ENCODE measurements at regions not wholly inside any gene's neighbourhood (a gene's known extent, or its start where the extent isn't known, plus 50 kb on each side); places are given as distances from the start of the nearest gene placed in this dataset.

DNA sequence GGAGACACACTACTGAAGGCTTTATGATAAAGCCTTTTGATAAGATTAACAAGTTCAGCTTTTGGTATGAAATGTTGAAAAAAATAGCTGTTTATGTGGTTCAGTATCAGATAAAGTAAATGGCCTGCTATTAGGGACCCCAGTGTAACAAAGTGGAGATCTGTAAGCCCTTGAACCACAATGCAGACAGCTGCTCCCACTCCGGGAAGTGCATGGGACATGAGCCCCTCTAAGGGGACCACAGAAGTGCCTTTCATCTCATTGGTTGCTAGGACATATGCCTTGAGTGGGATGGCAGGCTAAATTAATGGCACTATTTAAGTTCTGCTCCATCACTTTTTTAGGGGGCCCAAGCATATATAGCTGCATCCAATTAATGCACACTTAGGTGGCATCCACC is 167.6 kb upstream of the SOX11 start:
- peaks cover 0 to 6% (median 0%) of the 10 kb centered on the region in 9 donors for H3K9me3 Mint-ChIP-seq
- peaks cover 0 to 3% (median 0%) of the 10 kb centered on the region in 5 donors for H3K27me3 Mint-ChIP-seq
- H3K4me1 Mint-ChIP-seq: no peaks in the 10 kb centered on the region
- no peak overlapping the region for H3K27ac Mint-ChIP-seq
- no peaks in the 10 kb centered on the region for H3K36me3 Mint-ChIP-seq
- POLR2A ChIA-PET: no interaction called here
- DNase-seq (no peak), ATAC-seq (no peak)
- H3K4me3 Mint-ChIP-seq: no peak overlapping the region

DNA sequence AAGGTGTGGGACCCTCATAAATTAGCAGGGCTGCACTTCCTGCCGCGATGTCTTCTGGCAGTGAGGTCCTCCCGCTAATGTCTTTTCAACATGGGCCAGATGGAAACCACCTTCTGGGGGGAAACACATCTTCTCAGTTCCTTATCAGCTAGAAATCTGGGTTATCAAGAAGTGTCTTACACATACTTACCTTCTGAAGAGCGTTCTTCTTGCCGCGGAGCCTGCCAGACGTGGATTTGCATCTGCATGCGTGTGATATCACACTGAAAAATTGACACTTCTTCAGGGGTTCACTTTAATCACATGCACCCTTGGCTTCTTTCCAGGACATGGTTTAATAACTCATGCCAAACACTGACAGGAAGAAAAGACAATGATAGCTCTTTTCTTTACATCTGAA is 163.5 kb upstream of the SOX11 start:
- Mint-ChIP-seq H3K4me1 (no peaks in the 10 kb centered on the region), H3K27me3 (peaks cover 0 to 7% (median 0%) of the 10 kb centered on the region in 5 donors), H3K9me3 (peaks cover 0 to 6% (median 0%) of the 10 kb centered on the region in 9 donors), H3K27ac (no peak overlapping the region), H3K36me3 (no peaks in the 10 kb centered on the region), H3K4me3 (no peak overlapping the region)
- ATAC-seq (no peak), DNase-seq (no peak)
- POLR2A ChIA-PET: no interaction called here

DNA sequence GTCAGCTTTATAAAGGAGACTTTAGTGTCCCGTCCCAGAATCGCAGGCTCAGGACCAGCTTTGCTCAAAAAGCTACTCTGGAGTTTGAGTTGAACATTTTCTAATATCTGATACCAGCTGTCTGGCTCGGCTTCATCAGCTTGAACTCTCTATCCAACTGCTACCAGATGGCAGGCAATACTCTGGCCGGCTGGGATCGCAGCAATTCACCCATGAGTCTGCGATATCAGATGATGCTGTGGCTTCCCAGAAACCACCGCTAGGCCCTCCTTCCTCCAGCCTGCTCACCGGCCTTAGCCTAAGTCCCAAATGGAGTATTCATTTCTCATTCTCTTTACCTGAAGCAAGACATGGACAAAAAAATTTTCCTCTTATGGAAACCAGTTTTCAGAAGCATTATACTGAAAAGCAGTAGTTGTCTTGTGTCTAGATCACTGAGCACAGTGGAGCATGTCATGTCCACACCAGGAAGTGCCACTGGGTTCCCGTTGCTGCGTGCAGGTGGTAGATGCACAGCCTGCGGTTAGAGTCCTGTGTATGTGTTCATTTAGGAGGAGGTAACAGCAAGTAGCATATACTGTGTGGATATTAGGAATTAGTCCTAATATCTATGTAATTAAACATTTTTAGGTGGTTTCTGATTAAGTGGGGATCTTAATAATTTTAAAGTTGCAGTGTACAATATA is 162.0 kb upstream of the SOX11 start:
- Mint-ChIP-seq H3K27ac (no peak overlapping the region), H3K9me3 (peaks cover 0 to 6% (median 0%) of the 10 kb centered on the region in 9 donors), H3K4me3 (no peak overlapping the region), H3K4me1 (no peaks in the 10 kb centered on the region), H3K27me3 (peaks cover 0 to 7% (median 0%) of the 10 kb centered on the region in 5 donors), H3K36me3 (no peaks in the 10 kb centered on the region)
- POLR2A ChIA-PET: no interaction called here
- ATAC-seq: no peak
- DNase-seq: no peak

DNA sequence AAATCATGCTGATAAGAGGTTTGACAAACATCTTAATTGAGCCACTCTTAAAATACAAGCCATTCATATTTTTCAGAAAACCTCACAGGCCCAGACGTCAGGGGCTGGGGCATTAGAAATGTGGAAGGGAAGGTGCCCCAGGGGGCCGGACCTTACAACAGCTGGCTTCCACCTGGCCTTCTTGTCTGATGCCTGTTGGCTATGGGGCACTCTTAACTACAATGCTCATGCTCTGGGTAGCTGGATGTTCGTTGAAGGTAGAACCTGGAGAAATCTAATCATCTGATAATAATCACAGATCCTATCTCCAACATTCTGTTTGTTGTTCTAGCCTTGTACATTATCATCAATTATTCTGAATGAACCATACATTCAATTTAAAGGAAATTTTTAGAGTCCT is 156.9 kb upstream of the SOX11 start:
- POLR2A ChIA-PET: no interaction called here
- ATAC-seq (no peak), DNase-seq (no peak)
- Mint-ChIP-seq H3K27ac (no peak overlapping the region), H3K4me1 (peaks cover 0 to 2% (median 0%) of the 10 kb centered on the region in 4 donors), H3K27me3 (peaks cover 0 to 5% (median 2%) of the 10 kb centered on the region in 5 donors), H3K9me3 (peaks cover 0 to 11% (median 4%) of the 10 kb centered on the region in 9 donors), H3K4me3 (no peak overlapping the region), H3K36me3 (peaks cover 0 to 5% (median 0%) of the 10 kb centered on the region in 3 donors)

DNA sequence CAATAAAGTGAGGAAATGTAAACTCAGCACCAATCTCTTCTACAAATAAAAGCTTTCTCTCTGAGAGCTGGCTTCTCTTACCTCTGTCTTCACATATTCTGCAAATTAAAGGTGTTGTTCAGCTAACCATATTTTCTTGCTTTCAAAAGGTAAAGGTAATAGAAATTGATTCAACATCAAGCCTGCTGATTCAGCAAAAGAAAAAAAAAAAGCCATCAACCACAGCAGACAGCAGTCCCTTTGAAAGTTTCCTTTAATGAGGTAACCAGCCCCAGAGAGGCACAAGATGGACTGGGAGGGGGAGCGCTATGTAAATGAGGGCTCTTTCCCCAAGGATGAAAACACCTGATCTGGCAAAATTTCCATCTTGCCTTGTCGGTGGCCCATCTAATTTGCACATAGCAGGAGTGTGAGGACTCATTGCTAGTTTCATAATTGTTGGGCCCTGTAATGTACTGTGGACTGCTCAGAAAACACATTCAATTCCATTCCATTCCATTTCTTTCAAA is 154.9 kb upstream of the SOX11 start:
- DNase-seq (no peak), ATAC-seq (no peak)
- POLR2A ChIA-PET: interaction anchor here (0.7 kb wide), 1 partner anchor 329 kb away, joined by 4 read pairs; no protein-coding TSS in a partner anchor
- peaks cover 0 to 11% (median 4%) of the 10 kb centered on the region in 9 donors for H3K9me3 Mint-ChIP-seq
- peaks cover 0 to 5% (median 2%) of the 10 kb centered on the region in 5 donors for H3K27me3 Mint-ChIP-seq
- peaks cover 0 to 2% (median 0%) of the 10 kb centered on the region in 4 donors for H3K4me1 Mint-ChIP-seq
- peaks cover 0 to 5% (median 0%) of the 10 kb centered on the region in 3 donors for H3K36me3 Mint-ChIP-seq
- no peak overlapping the region for H3K4me3 Mint-ChIP-seq
- no peak overlapping the region for H3K27ac Mint-ChIP-seq

DNA sequence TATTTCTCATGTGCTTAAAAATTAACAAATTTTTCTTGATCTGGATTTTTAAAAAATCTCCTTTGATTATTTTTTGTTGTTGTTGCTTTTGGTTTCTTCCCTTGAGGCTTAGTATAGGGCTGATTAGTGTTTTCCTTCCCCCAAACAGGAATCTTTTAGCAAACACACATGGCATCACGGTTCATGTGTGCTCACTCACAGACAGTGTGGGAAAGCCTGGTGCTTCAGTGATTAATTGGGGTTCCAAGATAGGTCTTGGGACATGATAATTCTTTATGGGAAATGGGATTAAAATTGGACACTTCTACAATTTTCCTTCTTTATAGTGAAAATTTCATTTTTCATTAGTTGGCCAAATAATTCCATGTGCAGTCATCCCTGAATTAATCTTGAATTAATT is 153.9 kb upstream of the SOX11 start:
- Mint-ChIP-seq H3K36me3 (peaks cover 0 to 5% (median 0%) of the 10 kb centered on the region in 3 donors), H3K27me3 (peaks cover 0 to 5% (median 2%) of the 10 kb centered on the region in 5 donors), H3K4me1 (peaks cover 0 to 2% (median 0%) of the 10 kb centered on the region in 4 donors), H3K9me3 (peaks cover 0 to 14% (median 6%) of the 10 kb centered on the region in 9 donors), H3K27ac (no peak overlapping the region), H3K4me3 (no peak overlapping the region)
- ATAC-seq (no peak), DNase-seq (no peak)
- POLR2A ChIA-PET: no interaction called here

DNA sequence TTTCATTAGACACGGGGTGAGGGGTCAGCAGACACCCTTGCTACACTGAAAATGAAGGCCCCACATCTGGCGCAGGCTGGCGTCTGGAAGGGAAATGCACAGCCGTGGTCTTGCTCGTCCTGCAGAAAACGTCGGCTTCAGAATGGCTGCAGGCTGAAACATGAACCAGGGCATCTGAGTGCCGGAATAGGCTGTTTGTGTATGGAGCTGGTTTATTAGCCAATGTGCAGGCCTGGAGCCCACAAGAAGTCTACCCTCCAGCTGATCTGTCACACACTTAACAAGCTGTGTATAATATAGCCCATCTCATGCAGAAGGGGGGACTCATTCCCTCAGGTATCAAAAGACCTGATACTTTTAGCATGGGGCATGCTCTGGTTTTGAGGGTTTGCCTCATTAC is 153.4 kb upstream of the SOX11 start:
- no peak overlapping the region for H3K27ac Mint-ChIP-seq
- H3K27me3 Mint-ChIP-seq: peaks cover 0 to 5% (median 2%) of the 10 kb centered on the region in 5 donors
- ATAC-seq (no peak), DNase-seq (no peak)
- POLR2A ChIA-PET: no interaction called here
- H3K9me3 Mint-ChIP-seq: peaks cover 0 to 18% (median 9%) of the 10 kb centered on the region in 9 donors
- peaks cover 0 to 5% (median 0%) of the 10 kb centered on the region in 3 donors for H3K36me3 Mint-ChIP-seq
- peaks cover 0 to 2% (median 0%) of the 10 kb centered on the region in 4 donors for H3K4me1 Mint-ChIP-seq
- no peak overlapping the region for H3K4me3 Mint-ChIP-seq

DNA sequence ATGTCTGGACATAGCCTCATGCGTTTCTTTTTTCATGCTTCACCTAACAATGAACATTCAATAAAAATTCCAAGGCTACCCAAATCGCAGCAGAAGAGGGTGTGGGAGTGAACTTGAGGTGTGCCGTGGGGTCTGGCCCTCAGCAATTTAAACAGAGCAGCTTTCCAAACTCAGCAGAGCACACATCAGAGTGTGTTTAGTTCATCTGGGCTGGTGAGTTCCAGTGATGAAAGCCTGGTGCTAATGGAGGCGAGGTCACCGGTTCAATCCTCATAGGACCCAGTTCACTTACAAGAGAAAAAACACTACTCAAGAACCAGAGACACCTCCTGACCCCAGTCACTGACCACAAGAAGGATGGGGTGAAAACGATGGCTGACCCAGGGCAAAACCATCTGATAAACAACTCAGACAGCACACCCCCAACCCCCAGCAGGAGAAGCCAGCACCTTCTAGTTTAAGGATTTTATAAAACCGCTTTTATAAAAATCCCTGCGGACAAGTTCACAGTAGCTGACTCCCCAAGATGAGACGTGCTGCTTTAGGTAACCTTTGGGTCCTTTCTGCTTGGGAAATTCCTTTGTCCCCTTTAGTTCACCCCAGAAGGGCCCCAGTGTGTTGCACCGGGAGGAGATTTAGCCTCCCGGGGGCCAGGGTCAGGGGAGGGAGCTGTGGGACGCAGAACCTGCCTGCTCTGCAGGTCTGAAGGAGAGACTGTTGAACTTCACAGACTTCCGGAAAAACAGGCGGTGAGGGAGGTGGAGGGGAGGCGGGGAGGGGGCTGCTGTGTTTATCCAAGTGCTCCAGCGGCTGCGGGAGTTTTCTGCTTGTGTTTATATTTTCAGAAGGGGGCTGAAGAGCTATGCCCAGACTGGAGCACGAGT is 152.7 kb upstream of the SOX11 start:
- POLR2A ChIA-PET: no interaction called here
- H3K4me3 Mint-ChIP-seq: no peak overlapping the region
- DNase-seq: no peak
- peaks cover 0 to 5% (median 2%) of the 10 kb centered on the region in 5 donors for H3K27me3 Mint-ChIP-seq
- no peak overlapping the region for H3K27ac Mint-ChIP-seq
- H3K9me3 Mint-ChIP-seq: peaks cover 0 to 23% (median 10%) of the 10 kb centered on the region in 9 donors
- no peak for ATAC-seq
- peaks cover 0 to 2% (median 0%) of the 10 kb centered on the region in 4 donors for H3K4me1 Mint-ChIP-seq
- peaks cover 0 to 5% (median 0%) of the 10 kb centered on the region in 3 donors for H3K36me3 Mint-ChIP-seq

DNA sequence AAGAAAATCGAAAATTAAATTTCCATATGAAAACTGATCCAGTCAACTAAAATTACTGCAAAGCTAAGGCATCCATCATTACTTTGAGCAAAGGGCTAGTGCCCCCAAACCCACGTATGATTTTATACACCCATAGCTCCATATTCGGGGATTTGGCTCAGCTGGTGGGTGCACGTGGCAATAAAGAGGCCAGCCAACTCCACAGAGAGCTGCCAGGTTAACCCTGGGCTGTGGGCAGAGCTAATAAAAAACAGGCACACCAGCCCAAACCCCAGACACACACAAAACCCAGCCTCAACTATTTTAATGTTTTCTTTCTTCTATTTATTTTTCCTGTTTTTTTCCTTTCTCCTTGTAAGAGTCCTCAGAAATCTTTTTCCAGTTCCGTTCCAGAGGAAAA is 151.3 kb upstream of the SOX11 start:
- Mint-ChIP-seq H3K4me1 (peaks cover 0 to 2% (median 0%) of the 10 kb centered on the region in 4 donors), H3K27ac (no peak overlapping the region), H3K9me3 (peaks cover 7 to 31% (median 15%) of the 10 kb centered on the region in 9 donors), H3K4me3 (no peak overlapping the region), H3K27me3 (peaks cover 0 to 5% (median 2%) of the 10 kb centered on the region in 5 donors), H3K36me3 (peaks cover 0 to 11% (median 0%) of the 10 kb centered on the region in 3 donors)
- DNase-seq (no peak), ATAC-seq (no peak)
- POLR2A ChIA-PET: no interaction called here

DNA sequence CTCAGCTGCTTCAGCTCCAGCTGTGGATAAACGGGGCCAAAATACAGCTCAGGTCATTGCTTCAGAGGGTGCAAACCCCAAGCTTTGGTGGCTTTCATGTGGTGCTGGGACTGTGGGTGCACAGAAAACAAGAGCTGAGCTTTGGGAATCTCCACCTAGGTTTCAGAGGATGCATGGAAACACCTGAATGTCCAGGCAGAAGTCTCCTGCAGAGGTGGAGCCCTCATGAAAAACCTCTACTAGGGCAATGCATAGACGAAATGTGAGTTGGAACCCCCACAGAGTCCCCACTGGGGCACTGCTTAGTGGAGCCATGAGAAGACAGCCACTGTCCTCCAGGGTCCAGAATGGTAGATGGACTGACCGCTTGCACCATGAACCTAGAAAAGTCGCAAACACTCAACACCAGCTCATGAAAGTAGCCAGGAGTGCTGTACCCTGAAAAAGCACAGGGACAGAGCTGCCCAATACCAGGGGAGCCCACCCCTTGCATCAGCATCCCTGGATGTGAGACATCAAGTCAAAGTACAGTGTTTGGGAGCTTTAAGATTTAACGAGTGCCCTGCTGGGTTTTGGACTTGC is 147.9 kb upstream of the SOX11 start:
- Mint-ChIP-seq H3K27ac (no peak overlapping the region), H3K9me3 (peaks cover 7 to 28% (median 11%) of the 10 kb centered on the region in 9 donors), H3K4me3 (no peak overlapping the region), H3K4me1 (no peaks in the 10 kb centered on the region), H3K27me3 (no peaks in the 10 kb centered on the region), H3K36me3 (peaks cover 0 to 6% (median 0%) of the 10 kb centered on the region in 3 donors)
- POLR2A ChIA-PET: no interaction called here
- no peak for DNase-seq
- ATAC-seq: no peak

DNA sequence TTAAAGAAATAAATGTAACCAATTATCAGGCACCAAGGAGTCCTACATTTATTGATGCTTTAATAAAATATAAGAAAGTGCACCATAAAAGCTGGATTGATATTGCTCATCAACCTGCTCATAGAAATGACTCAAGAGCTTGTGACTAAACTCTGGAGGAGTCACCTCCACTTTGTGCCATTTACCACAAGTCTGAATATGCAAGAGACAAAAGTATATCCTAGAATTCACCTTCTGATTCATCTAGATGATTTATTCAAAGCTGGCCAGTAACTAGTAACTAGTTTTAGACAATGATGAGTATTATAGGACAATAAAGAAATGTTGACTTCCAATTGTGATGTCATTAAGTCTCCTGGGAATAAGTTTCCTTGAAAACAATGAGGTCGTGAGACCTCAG is 146.0 kb upstream of the SOX11 start:
- Mint-ChIP-seq H3K4me3 (no peak overlapping the region), H3K4me1 (no peaks in the 10 kb centered on the region), H3K9me3 (peaks cover 7 to 27% (median 11%) of the 10 kb centered on the region in 9 donors), H3K36me3 (peaks cover 0 to 6% (median 0%) of the 10 kb centered on the region in 3 donors), H3K27ac (no peak overlapping the region), H3K27me3 (peaks cover 0 to 2% (median 0%) of the 10 kb centered on the region in 5 donors)
- no peak for ATAC-seq
- POLR2A ChIA-PET: no interaction called here
- no peak for DNase-seq

DNA sequence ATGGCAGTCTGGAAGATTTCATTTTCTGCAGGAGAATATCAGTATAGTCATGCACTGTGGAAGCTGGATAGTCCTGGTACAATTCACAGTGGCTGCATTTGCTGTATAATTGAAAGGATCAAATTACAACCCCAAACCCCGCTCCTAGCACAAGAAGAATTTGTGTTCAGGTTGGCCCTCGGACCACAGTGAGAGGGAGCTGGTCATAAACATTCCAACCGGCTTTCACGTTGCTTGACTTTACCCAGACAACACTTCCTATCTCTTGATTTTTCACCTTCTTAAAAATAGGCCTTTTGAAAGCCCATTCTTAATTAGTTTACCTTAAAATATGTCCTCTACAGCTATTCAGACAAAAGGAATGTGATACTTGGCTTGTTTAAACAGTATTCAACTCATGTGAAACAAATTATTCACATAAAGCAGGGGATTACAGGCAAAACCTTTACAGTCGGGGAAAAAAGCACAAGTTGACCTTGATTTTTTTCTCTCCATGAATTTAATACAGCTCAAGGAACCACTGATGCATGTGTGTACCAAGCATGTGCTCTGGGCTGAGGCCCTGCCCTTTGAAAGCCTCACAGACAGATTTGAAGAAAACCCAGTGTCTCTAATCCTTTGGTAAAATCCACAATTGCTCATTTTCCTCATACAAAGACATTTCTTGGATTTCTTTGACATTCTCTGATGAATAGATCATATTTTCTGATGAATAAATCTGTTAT is 143.0 kb upstream of the SOX11 start:
- Mint-ChIP-seq H3K4me3 (no peak overlapping the region), H3K27ac (no peak overlapping the region), H3K27me3 (peaks cover 0 to 7% (median 2%) of the 10 kb centered on the region in 5 donors), H3K36me3 (peaks cover 0 to 6% (median 0%) of the 10 kb centered on the region in 3 donors), H3K9me3 (peaks cover 0 to 37% (median 12%) of the 10 kb centered on the region in 9 donors), H3K4me1 (peaks cover 0 to 2% (median 0%) of the 10 kb centered on the region in 4 donors)
- DNase-seq: no peak
- no peak for ATAC-seq
- POLR2A ChIA-PET: no interaction called here
